Thoracic aorta (tissue), 2 donors: ENCODE measurements at regions not wholly inside any gene's neighbourhood (a gene's known extent, or its start where the extent isn't known, plus 50 kb on each side); places are given as distances from the start of the nearest gene placed in this dataset.

Experiments
- ATAC-seq: fragments of 150-250 bp; one replicate; pipeline ENCODE4 v1.8.0; 2017; ENCODE audit warnings: low read depth; ENCODE audit not compliant: insufficient number of reproducible peaks, low FRiP score
- DNase-seq: peaks from one replicate; pipeline ENCODE4 v3.0.0-alpha.2; 2020; ENCODE audit warnings: low spot score
- H3K27ac ChIP-seq, 2 donors: fragments of 200-600 bp; sonication (generic); 1 replicate in 1 of 2; 2 replicates in 1 of 2; pipeline ENCODE4 v1.5.1; 2016; ENCODE audit warnings: mild to moderate bottlenecking in 2 of 2, moderate library complexity in 2 of 2
- H3K27me3 ChIP-seq: fragments of 200-600 bp; sonication (generic); replicated peaks from 2 replicates; pipeline ENCODE4 v1.6.0; 2016; ENCODE audit warnings: mild to moderate bottlenecking; ENCODE audit not compliant: insufficient read depth
- H3K36me3 ChIP-seq: fragments of 200-600 bp; sonication (generic); one replicate; pipeline ENCODE4 v1.5.1; 2016
- H3K4me1 ChIP-seq, 2 donors: fragments of 200-600 bp; sonication (generic); 1 replicate in 1 of 2; 2 replicates in 1 of 2; pipeline versions ENCODE4 v1.5.1 to v1.6.0; 2016; ENCODE audit warnings: low read depth in 2 of 2, mild to moderate bottlenecking in 1 of 2; ENCODE audit not compliant: control insufficient read depth in 1 of 2
- H3K4me3 ChIP-seq: fragments of 200-600 bp; sonication (generic); 2 replicates; pipeline ENCODE4 v1.5.1; 2016; ENCODE audit warnings: mild to moderate bottlenecking
- H3K9me3 ChIP-seq: fragments of 200-600 bp; sonication (generic); 2 replicates; pipeline ENCODE4 v1.5.1; 2016
- TF ChIP-seq, protein P1 (sequence below): fragments of 200-600 bp; sonication (generic); IDR thresholded peaks from one replicate; pipeline ENCODE4 v1.5.1; 2019; ENCODE audit warnings: antibody characterized with exemption

DNA sequence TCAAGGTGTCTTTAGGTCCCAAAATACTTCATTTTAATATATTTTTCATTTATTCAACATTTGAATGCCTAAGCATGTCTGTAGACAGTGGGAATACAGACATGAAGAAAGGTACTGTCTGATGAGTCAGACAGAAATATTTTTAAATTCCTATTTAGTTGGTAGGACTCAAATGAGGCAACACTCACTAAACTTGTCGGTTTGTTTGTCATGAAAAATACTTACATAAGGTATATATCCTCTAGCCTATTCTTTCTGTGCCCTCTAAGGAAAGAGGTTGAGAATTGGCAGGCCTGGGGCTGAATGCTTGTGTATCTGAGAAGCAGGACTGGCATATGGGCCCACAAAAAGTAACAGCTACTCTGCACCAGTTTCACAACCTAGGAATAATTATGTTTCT, 423.6 kb upstream of the MDFIC2 start:
- Histone ChIP-seq H3K4me1 (no peaks in the 10 kb centered on the region), H3K36me3 (no peaks in the 10 kb centered on the region), H3K27me3 (no peaks in the 10 kb centered on the region), H3K27ac (no peak overlapping the region), H3K9me3 (no peaks in the 10 kb centered on the region), H3K4me3 (no peak overlapping the region)
- ATAC-seq = no peak
- TF ChIP-seq, protein P1, sequence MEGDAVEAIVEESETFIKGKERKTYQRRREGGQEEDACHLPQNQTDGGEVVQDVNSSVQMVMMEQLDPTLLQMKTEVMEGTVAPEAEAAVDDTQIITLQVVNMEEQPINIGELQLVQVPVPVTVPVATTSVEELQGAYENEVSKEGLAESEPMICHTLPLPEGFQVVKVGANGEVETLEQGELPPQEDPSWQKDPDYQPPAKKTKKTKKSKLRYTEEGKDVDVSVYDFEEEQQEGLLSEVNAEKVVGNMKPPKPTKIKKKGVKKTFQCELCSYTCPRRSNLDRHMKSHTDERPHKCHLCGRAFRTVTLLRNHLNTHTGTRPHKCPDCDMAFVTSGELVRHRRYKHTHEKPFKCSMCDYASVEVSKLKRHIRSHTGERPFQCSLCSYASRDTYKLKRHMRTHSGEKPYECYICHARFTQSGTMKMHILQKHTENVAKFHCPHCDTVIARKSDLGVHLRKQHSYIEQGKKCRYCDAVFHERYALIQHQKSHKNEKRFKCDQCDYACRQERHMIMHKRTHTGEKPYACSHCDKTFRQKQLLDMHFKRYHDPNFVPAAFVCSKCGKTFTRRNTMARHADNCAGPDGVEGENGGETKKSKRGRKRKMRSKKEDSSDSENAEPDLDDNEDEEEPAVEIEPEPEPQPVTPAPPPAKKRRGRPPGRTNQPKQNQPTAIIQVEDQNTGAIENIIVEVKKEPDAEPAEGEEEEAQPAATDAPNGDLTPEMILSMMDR = no peak
- DNase-seq = no peak

DNA sequence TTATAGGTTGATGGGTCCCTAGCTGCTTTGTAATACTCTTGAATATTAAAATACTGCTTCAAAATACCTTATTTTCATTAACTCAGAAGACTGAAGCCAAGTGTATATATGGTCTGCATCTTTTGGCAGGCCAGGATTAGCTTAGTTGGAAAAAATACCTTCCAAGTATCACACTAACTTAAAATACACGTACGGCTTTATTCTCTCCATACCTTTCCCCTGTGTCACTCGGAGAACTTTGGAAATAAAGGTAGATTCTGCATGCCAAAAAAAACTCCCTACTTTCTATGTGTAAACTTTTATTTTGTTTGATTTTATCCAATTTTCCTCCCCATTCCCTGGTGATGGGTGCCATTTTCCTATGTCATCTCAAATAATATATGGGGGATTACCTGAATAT, 422.3 kb upstream of the MDFIC2 start:
- Histone ChIP-seq H3K4me3 (no peak overlapping the region), H3K27ac (no peak overlapping the region), H3K9me3 (no peaks in the 10 kb centered on the region), H3K4me1 (no peaks in the 10 kb centered on the region), H3K27me3 (no peaks in the 10 kb centered on the region), H3K36me3 (no peaks in the 10 kb centered on the region)
- ATAC-seq (no peak), DNase-seq (no peak)
- TF ChIP-seq, protein P1 = no peak

DNA sequence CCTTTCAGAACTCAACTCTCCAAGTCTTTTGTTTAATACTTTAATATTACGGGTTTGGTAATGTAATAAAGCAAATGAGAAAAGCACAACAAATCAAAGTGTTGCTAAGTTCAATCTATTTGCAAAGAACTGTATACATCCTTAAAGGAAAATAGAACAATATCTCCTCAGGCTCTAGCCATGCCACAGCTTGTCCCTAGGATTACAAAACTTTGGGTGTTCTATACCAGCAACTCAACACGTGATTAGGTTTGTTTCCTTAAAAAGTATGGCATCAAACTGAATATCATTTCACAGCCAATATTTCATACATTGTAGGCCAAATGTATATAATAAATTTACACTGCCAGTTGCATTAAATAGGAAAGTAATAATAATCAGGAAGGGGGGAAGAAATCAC, 418.6 kb upstream of the MDFIC2 start:
- Histone ChIP-seq H3K9me3 (no peaks in the 10 kb centered on the region), H3K36me3 (no peaks in the 10 kb centered on the region), H3K27me3 (no peaks in the 10 kb centered on the region), H3K4me3 (no peak overlapping the region), H3K4me1 (peaks cover 0 to 7% of the 10 kb centered on the region in 2 donors), H3K27ac (no peak overlapping the region)
- no peak for ATAC-seq
- no peak for DNase-seq
- TF ChIP-seq, protein P1 = no peak

DNA sequence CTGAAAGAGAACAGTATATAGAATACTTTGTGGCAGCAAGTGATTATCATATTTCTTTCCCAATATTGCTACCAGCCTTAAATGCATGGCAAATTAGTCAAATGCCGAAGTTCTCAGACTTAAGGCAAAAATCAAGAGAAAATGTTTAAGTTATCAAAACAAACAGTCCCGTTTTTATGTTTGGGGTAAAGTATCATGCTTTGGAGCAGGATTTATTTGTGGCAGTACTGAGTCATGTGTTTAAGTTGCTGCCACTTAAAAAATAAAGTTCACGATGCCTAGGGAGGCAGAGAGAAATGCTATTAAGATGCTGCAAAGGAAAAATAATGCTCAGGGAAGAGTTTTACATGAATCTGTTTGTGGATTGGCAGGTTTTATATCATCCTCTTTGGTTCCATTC, 417.4 kb upstream of the MDFIC2 start:
- no peak overlapping the region for H3K4me3 ChIP-seq
- TF ChIP-seq, protein P1 = no peak
- no peaks in the 10 kb centered on the region for H3K36me3 ChIP-seq
- H3K27me3 ChIP-seq = no peaks in the 10 kb centered on the region
- peaks cover 0 to 7% of the 10 kb centered on the region in 2 donors for H3K4me1 ChIP-seq
- H3K27ac ChIP-seq = no peak overlapping the region
- ATAC-seq (no peak), DNase-seq (no peak)
- H3K9me3 ChIP-seq = no peaks in the 10 kb centered on the region

DNA sequence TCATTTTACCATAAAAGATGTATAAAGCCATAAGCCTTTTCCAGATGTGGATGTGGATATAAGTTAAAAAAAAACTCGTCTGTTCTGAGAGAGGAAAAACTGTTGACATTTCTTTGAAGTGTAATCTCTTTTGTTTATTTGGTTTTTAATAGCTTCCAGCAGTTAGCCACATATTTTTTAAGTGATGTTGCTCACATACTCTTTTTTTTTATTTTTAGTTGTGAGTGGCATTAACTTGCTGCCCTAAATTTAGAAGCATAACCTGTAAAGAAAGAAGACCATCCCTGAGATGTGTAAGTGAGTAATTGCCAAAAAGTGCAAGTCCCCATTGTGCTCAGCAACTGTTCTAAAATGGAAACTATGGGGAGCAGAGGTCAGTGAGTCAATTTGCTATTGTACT, 415.9 kb upstream of the MDFIC2 start:
- TF ChIP-seq, protein P1 = no peak
- Histone ChIP-seq H3K4me3 (no peak overlapping the region), H3K4me1 (peaks cover 0 to 7% of the 10 kb centered on the region in 2 donors), H3K36me3 (no peaks in the 10 kb centered on the region), H3K27me3 (no peaks in the 10 kb centered on the region), H3K27ac (no peak overlapping the region), H3K9me3 (no peaks in the 10 kb centered on the region)
- ATAC-seq (no peak), DNase-seq (no peak)
